ENCODE measurements at regions not wholly inside any gene's neighbourhood (a gene's known extent, or its start where the extent isn't known, plus 50 kb on each side); places are given as distances from the start of the nearest gene placed in this dataset.

GRCh38 chr1:245019910-245020486 lies 134.8 kb upstream of the KIF26B start:
- TF ChIP-seq CTCF (IDR thresholded peaks at IDR 0.05; ENCODE audit: borderline replicate concordance, extremely low read depth, low read length, poor library complexity, severe bottlenecking) (no peak), EZH2 (IDR thresholded peaks at IDR 0.05; ENCODE audit: borderline replicate concordance, low read depth, low read length, severe bottlenecking) (no peak)
